ENCODE measurements at regions not wholly inside any gene's neighbourhood (a gene's known extent, or its start where the extent isn't known, plus 50 kb on each side); places are given as distances from the start of the nearest gene placed in this dataset.

GRCh38 chr5:112686675-112687074, 51.0 kb upstream of the APC start:
- no peaks in the 10 kb centered on the region for H3K36me3 ChIP-seq (ENCODE audit: control insufficient read depth, low read length)
- peaks cover 36% of the 10 kb centered on the region for H3K4me1 ChIP-seq (ENCODE audit: control insufficient read depth, low read length)
- H3K9me3 ChIP-seq (ENCODE audit: control insufficient read depth, insufficient read depth, low read length), result no peaks in the 10 kb centered on the region
- TF ChIP-seq, protein P1, sequence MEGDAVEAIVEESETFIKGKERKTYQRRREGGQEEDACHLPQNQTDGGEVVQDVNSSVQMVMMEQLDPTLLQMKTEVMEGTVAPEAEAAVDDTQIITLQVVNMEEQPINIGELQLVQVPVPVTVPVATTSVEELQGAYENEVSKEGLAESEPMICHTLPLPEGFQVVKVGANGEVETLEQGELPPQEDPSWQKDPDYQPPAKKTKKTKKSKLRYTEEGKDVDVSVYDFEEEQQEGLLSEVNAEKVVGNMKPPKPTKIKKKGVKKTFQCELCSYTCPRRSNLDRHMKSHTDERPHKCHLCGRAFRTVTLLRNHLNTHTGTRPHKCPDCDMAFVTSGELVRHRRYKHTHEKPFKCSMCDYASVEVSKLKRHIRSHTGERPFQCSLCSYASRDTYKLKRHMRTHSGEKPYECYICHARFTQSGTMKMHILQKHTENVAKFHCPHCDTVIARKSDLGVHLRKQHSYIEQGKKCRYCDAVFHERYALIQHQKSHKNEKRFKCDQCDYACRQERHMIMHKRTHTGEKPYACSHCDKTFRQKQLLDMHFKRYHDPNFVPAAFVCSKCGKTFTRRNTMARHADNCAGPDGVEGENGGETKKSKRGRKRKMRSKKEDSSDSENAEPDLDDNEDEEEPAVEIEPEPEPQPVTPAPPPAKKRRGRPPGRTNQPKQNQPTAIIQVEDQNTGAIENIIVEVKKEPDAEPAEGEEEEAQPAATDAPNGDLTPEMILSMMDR (IDR thresholded peaks at IDR 0.05; ENCODE audit: low read depth, low read length, poor library complexity, severe bottlenecking), result no peak
- no peak for TF ChIP-seq EZH2phosphoT487 (IDR thresholded peaks at IDR 0.05; ENCODE audit: borderline replicate concordance, low read length)
- no peaks in the 10 kb centered on the region for H3F3A ChIP-seq (ENCODE audit: control insufficient read depth, insufficient read depth)
- H3K27ac ChIP-seq (ENCODE audit: low read depth, low read length), result no peak overlapping the region
- no peaks in the 10 kb centered on the region for H3K27me3 ChIP-seq (ENCODE audit: control insufficient read depth, low read length)
- no peaks in the 10 kb centered on the region for H4K20me1 ChIP-seq (ENCODE audit: control insufficient read depth, insufficient read depth, low read depth, low read length)
- H3K4me2 ChIP-seq (ENCODE audit: low read length), result no peak overlapping the region
- H3K9me2 ChIP-seq (replicated peaks; ENCODE audit: control insufficient read depth, low read length), result no peaks in the 10 kb centered on the region
- no peak overlapping the region for H3K4me3 ChIP-seq (ENCODE audit: low read length)
- no peaks in the 10 kb centered on the region for H3K79me2 ChIP-seq (ENCODE audit: control insufficient read depth, low read length)

- Histone ChIP-seq H3K9me3 (ENCODE audit: control insufficient read depth, insufficient read depth, low read length) (no peaks in the 10 kb centered on the region), H3K36me3 (ENCODE audit: control insufficient read depth, low read length) (no peaks in the 10 kb centered on the region), H3K4me3 (ENCODE audit: low read length) (no peak overlapping the region), H3K9me2 (replicated peaks; ENCODE audit: control insufficient read depth, low read length) (no peaks in the 10 kb centered on the region), H3K4me1 (ENCODE audit: control insufficient read depth, low read length) (peaks cover 36% of the 10 kb centered on the region), H3K27ac (ENCODE audit: low read depth, low read length) (no peak overlapping the region), H3K79me2 (ENCODE audit: control insufficient read depth, low read length) (no peaks in the 10 kb centered on the region), H3K27me3 (ENCODE audit: control insufficient read depth, low read length) (no peaks in the 10 kb centered on the region), H3F3A (ENCODE audit: control insufficient read depth, insufficient read depth) (no peaks in the 10 kb centered on the region), H3K4me2 (ENCODE audit: low read length) (no peak overlapping the region), H4K20me1 (ENCODE audit: control insufficient read depth, insufficient read depth, low read depth, low read length) (no peaks in the 10 kb centered on the region)
- TF ChIP-seq, protein P1 (IDR thresholded peaks at IDR 0.05; ENCODE audit: low read depth, low read length, poor library complexity, severe bottlenecking), result no peak
- TF ChIP-seq EZH2phosphoT487 (IDR thresholded peaks at IDR 0.05; ENCODE audit: borderline replicate concordance, low read length), result no peak
These were observed 50.4 kb upstream of the APC start for GRCh38 chr5:112687306-112687705.
